ENCODE measurements at regions not wholly inside any gene's neighbourhood (a gene's known extent, or its start where the extent isn't known, plus 50 kb on each side); places are given as distances from the start of the nearest gene placed in this dataset.
"Not testable (repeated sequence)": the region's sequence is repeated elsewhere in the genome, so short reads cannot be mapped to it uniquely, and the experiment has no call there.

GRCh38 chr7:67662804-67663203 lies 666.2 kb downstream of the TYW1 start:
- Mint-ChIP-seq H3K27me3 (no peaks in the 10 kb centered on the region), H3K4me3 (no peak overlapping the region), H3K9me3 (no peaks in the 10 kb centered on the region), H3K36me3 (no peaks in the 10 kb centered on the region), H3K4me1 (ENCODE audit: low read depth in 2 of 2) (no peaks in the 10 kb centered on the region), H3K27ac (no peak overlapping the region)
- ATAC-seq (no peak), DNase-seq (ENCODE audit: low spot score) (no peak)

GRCh38 chr7:67663644-67664043 lies 667.0 kb downstream of the TYW1 start:
- Mint-ChIP-seq H3K27ac (no peak overlapping the region), H3K9me3 (peaks cover under 1% of the 10 kb centered on the region), H3K36me3 (no peaks in the 10 kb centered on the region), H3K4me3 (no peak overlapping the region), H3K4me1 (ENCODE audit: low read depth in 2 of 2) (no peaks in the 10 kb centered on the region), H3K27me3 (no peaks in the 10 kb centered on the region)
- no peak for DNase-seq (ENCODE audit: low spot score)
- no peak for ATAC-seq

- H3K27ac Mint-ChIP-seq; ATAC-seq; H3K27me3 Mint-ChIP-seq; H3K4me1 Mint-ChIP-seq (ENCODE audit: low read depth in 2 of 2); DNase-seq (ENCODE audit: low spot score); H3K4me3 Mint-ChIP-seq; H3K9me3 Mint-ChIP-seq; H3K36me3 Mint-ChIP-seq: not testable (repeated sequence)
These were observed 669.7 kb downstream of the TYW1 start for GRCh38 chr7:67666359-67666758.

- no peak for DNase-seq (ENCODE audit: low spot score)
- H3K9me3 Mint-ChIP-seq = peaks cover 18% of the 10 kb centered on the region
- H3K27me3 Mint-ChIP-seq = no peaks in the 10 kb centered on the region
- no peak overlapping the region for H3K27ac Mint-ChIP-seq
- no peak for ATAC-seq
- H3K4me1 Mint-ChIP-seq (ENCODE audit: low read depth in 2 of 2) = no peaks in the 10 kb centered on the region
- no peak overlapping the region for H3K4me3 Mint-ChIP-seq
- peaks cover 11% of the 10 kb centered on the region for H3K36me3 Mint-ChIP-seq
These were observed 674.4 kb downstream of the TYW1 start for GRCh38 chr7:67671006-67671548.

- DNase-seq (ENCODE audit: low spot score) (no peak), ATAC-seq (no peak)
- Mint-ChIP-seq H3K36me3 (peaks cover 11% of the 10 kb centered on the region), H3K9me3 (peaks cover 23% of the 10 kb centered on the region), H3K4me1 (ENCODE audit: low read depth in 2 of 2) (no peaks in the 10 kb centered on the region), H3K27me3 (no peaks in the 10 kb centered on the region), H3K27ac (no peak overlapping the region), H3K4me3 (no peak overlapping the region)
These were observed 677.2 kb downstream of the TYW1 start for GRCh38 chr7:67673861-67674260.

- not testable (repeated sequence) for DNase-seq (ENCODE audit: low spot score); H3K4me1 Mint-ChIP-seq (ENCODE audit: low read depth in 2 of 2); H3K27me3 Mint-ChIP-seq; H3K27ac Mint-ChIP-seq; H3K4me3 Mint-ChIP-seq; ATAC-seq
- Mint-ChIP-seq H3K9me3 (peaks cover 25% of the 10 kb centered on the region), H3K36me3 (peaks cover 11% of the 10 kb centered on the region)
These were observed 678.2 kb downstream of the TYW1 start for GRCh38 chr7:67674862-67675261.

GRCh38 chr7:67675971-67676370 lies 679.3 kb downstream of the TYW1 start:
- no peak for DNase-seq (ENCODE audit: low spot score)
- H3K36me3 Mint-ChIP-seq = peaks cover 11% of the 10 kb centered on the region
- no peaks in the 10 kb centered on the region for H3K27me3 Mint-ChIP-seq
- no peak overlapping the region for H3K4me3 Mint-ChIP-seq
- H3K9me3 Mint-ChIP-seq = peaks cover 30% of the 10 kb centered on the region
- H3K27ac Mint-ChIP-seq = no peak overlapping the region
- H3K4me1 Mint-ChIP-seq (ENCODE audit: low read depth in 2 of 2) = no peaks in the 10 kb centered on the region
- no peak for ATAC-seq

- DNase-seq (ENCODE audit: low spot score) (no peak), ATAC-seq (no peak)
- H3K27me3 Mint-ChIP-seq = no peaks in the 10 kb centered on the region
- H3K4me1 Mint-ChIP-seq (ENCODE audit: low read depth in 2 of 2) = no peaks in the 10 kb centered on the region
- no peak overlapping the region for H3K27ac Mint-ChIP-seq
- peaks cover 27% of the 10 kb centered on the region for H3K9me3 Mint-ChIP-seq
- no peak overlapping the region for H3K4me3 Mint-ChIP-seq
- H3K36me3 Mint-ChIP-seq = no peaks in the 10 kb centered on the region
These were observed 681.8 kb downstream of the TYW1 start for GRCh38 chr7:67678419-67678818.

GRCh38 chr7:67683628-67684027 lies 687.0 kb downstream of the TYW1 start:
- H3K4me3 Mint-ChIP-seq = no peak overlapping the region

GRCh38 chr7:67690700-67691099 lies 694.1 kb downstream of the TYW1 start:
- DNase-seq (ENCODE audit: low spot score) = no peak
- Mint-ChIP-seq H3K36me3 (no peaks in the 10 kb centered on the region), H3K4me3 (no peak overlapping the region), H3K4me1 (ENCODE audit: low read depth in 2 of 2) (no peaks in the 10 kb centered on the region), H3K27ac (no peak overlapping the region), H3K9me3 (peaks cover 22% of the 10 kb centered on the region), H3K27me3 (no peaks in the 10 kb centered on the region)
- no peak for ATAC-seq

More at GRCh38 chr7:67683628-67684027, 687.0 kb downstream of the TYW1 start:
- no peak for ATAC-seq
- H3K9me3 Mint-ChIP-seq = peaks cover 19% of the 10 kb centered on the region
- no peaks in the 10 kb centered on the region for H3K36me3 Mint-ChIP-seq
- no peak for DNase-seq (ENCODE audit: low spot score)
- H3K4me1 Mint-ChIP-seq (ENCODE audit: low read depth in 2 of 2) = no peaks in the 10 kb centered on the region
- no peaks in the 10 kb centered on the region for H3K27me3 Mint-ChIP-seq
- no peak overlapping the region for H3K27ac Mint-ChIP-seq

- Mint-ChIP-seq H3K27me3 (peaks cover 0 to 2% of the 10 kb centered on the region in 2 donors), H3K27ac (no peak overlapping the region), H3K4me1 (ENCODE audit: low read depth in 2 of 2) (no peaks in the 10 kb centered on the region), H3K9me3 (peaks cover 28% of the 10 kb centered on the region), H3K4me3 (no peak overlapping the region), H3K36me3 (no peaks in the 10 kb centered on the region)
- ATAC-seq (no peak), DNase-seq (ENCODE audit: low spot score) (no peak)
These were observed 695.8 kb downstream of the TYW1 start for GRCh38 chr7:67692425-67692824.

GRCh38 chr7:67696124-67696523 lies 699.5 kb downstream of the TYW1 start:
- no peak overlapping the region for H3K4me3 Mint-ChIP-seq
- no peaks in the 10 kb centered on the region for H3K36me3 Mint-ChIP-seq
- no peak overlapping the region for H3K27ac Mint-ChIP-seq
- ATAC-seq = no peak
- peaks cover 19% of the 10 kb centered on the region for H3K9me3 Mint-ChIP-seq
- DNase-seq (ENCODE audit: low spot score) = no peak
- H3K4me1 Mint-ChIP-seq (ENCODE audit: low read depth in 2 of 2) = no peaks in the 10 kb centered on the region
- peaks cover 0 to 2% of the 10 kb centered on the region in 2 donors for H3K27me3 Mint-ChIP-seq

GRCh38 chr7:67696878-67697277 lies 700.2 kb downstream of the TYW1 start:
- Mint-ChIP-seq H3K4me1 (ENCODE audit: low read depth in 2 of 2) (no peaks in the 10 kb centered on the region), H3K27ac (no peak overlapping the region), H3K27me3 (peaks cover 0 to 2% of the 10 kb centered on the region in 2 donors), H3K9me3 (peaks cover 18% of the 10 kb centered on the region), H3K36me3 (no peaks in the 10 kb centered on the region), H3K4me3 (no peak overlapping the region)
- ATAC-seq = no peak
- DNase-seq (ENCODE audit: low spot score) = no peak

GRCh38 chr7:67698354-67698753 lies 701.7 kb downstream of the TYW1 start:
- Mint-ChIP-seq H3K36me3 (no peaks in the 10 kb centered on the region), H3K27ac (no peak overlapping the region), H3K9me3 (peaks cover 18% of the 10 kb centered on the region), H3K4me3 (no peak overlapping the region), H3K27me3 (peaks cover 0 to 2% of the 10 kb centered on the region in 2 donors), H3K4me1 (ENCODE audit: low read depth in 2 of 2) (no peaks in the 10 kb centered on the region)
- ATAC-seq (no peak), DNase-seq (ENCODE audit: low spot score) (no peak)

- peaks cover 5% of the 10 kb centered on the region for H3K36me3 Mint-ChIP-seq
- no peak overlapping the region for H3K27ac Mint-ChIP-seq
- ATAC-seq (no peak), DNase-seq (ENCODE audit: low spot score) (no peak)
- no peaks in the 10 kb centered on the region for H3K4me1 Mint-ChIP-seq (ENCODE audit: low read depth in 2 of 2)
- no peak overlapping the region for H3K4me3 Mint-ChIP-seq
- no peaks in the 10 kb centered on the region for H3K27me3 Mint-ChIP-seq
- H3K9me3 Mint-ChIP-seq = peaks cover 20% of the 10 kb centered on the region
These were observed 709.2 kb downstream of the TYW1 start for GRCh38 chr7:67705850-67706249.
